GM23338 (cell line): ENCODE measurements at regions not wholly inside any gene's neighbourhood (a gene's known extent, or its start where the extent isn't known, plus 50 kb on each side); places are given as distances from the start of the nearest gene placed in this dataset.

Source experiments
- ATAC-seq: fragments of 200-7000 bp; cut with Tn5 transposase; 3 replicates; pipeline ENCODE4 v1.9.1; 2020
- DNase-seq: peaks from one replicate; pipeline ENCODE4 v3.0.0-alpha.2; 2015; ENCODE audit warnings: low spot score
- H2AFZ ChIP-seq: fragments of 200-600 bp; sonication (generic); 2 replicates; pipeline ENCODE4 v1.8.0; 2016; ENCODE audit warnings: antibody characterized with exemption, mild to moderate bottlenecking, moderate library complexity
- H3F3A ChIP-seq: fragments of 200-600 bp; sonication (generic); replicated peaks from 2 replicates; pipeline ENCODE4 v1.8.0; 2017; ENCODE audit warnings: antibody characterized with exemption, mixed run types, low read depth
- H3K27ac ChIP-seq: fragments of 200-600 bp; sonication (generic); 2 replicates; pipeline ENCODE4 v1.6.1; 2016; ENCODE audit warnings: low read depth
- H3K27me3 ChIP-seq: fragments of 200-600 bp; sonication (generic); 2 replicates; pipeline ENCODE4 v1.8.0; 2016; ENCODE audit warnings: mild to moderate bottlenecking, mixed run types, moderate library complexity; ENCODE audit not compliant: insufficient read depth
- H3K36me3 ChIP-seq: fragments of 200-600 bp; sonication (generic); 2 replicates; pipeline ENCODE4 v1.8.0; 2016; ENCODE audit warnings: mild to moderate bottlenecking; ENCODE audit not compliant: insufficient read depth
- H3K4me1 ChIP-seq: fragments of 200-600 bp; sonication (generic); 2 replicates; pipeline ENCODE4 v1.8.0; 2016; ENCODE audit warnings: mild to moderate bottlenecking, moderate library complexity; ENCODE audit not compliant: insufficient read depth
- H3K4me2 ChIP-seq: fragments of 200-600 bp; sonication (generic); 2 replicates; pipeline ENCODE4 v1.7.1; 2017; ENCODE audit warnings: mixed run types
- H3K4me3 ChIP-seq: fragments of 200-600 bp; sonication (generic); 2 replicates; pipeline ENCODE4 v1.6.1; 2016; ENCODE audit warnings: mixed run types
- H3K79me2 ChIP-seq: fragments of 200-600 bp; sonication (generic); replicated peaks from 2 replicates; pipeline ENCODE4 v1.8.0; 2017; ENCODE audit warnings: mild to moderate bottlenecking; ENCODE audit not compliant: insufficient read depth
- H3K9me2 ChIP-seq: fragments of 200-600 bp; sonication (generic); 2 replicates; pipeline ENCODE4 v1.8.0; 2017; ENCODE audit not compliant: insufficient read depth
- H4K20me1 ChIP-seq: fragments of 200-600 bp; sonication (generic); replicated peaks from 2 replicates; pipeline ENCODE4 v1.8.0; 2017; ENCODE audit warnings: mild to moderate bottlenecking; ENCODE audit not compliant: insufficient read depth
- H3K27ac Mint-ChIP-seq: 2 replicates; pipeline ENCODE4 v1.8.0; 2020; ENCODE audit warnings: inconsistent platforms, mild to moderate bottlenecking, moderate library complexity, mixed read lengths
- H3K27me3 Mint-ChIP-seq: 3 replicates; pipeline ENCODE4 v1.8.0; 2022; ENCODE audit warnings: low read depth, mild to moderate bottlenecking, moderate library complexity, mixed read lengths, inconsistent platforms; ENCODE audit not compliant: insufficient read depth, poor library complexity
- H3K36me3 Mint-ChIP-seq: 3 replicates; pipeline ENCODE4 v1.8.0; 2021; ENCODE audit warnings: low read depth, mild to moderate bottlenecking, inconsistent platforms, moderate library complexity, mixed read lengths
- H3K4me1 Mint-ChIP-seq: 3 replicates; pipeline ENCODE4 v1.8.0; 2020; ENCODE audit warnings: mild to moderate bottlenecking, inconsistent platforms, mixed read lengths
- H3K4me3 Mint-ChIP-seq: 3 replicates; pipeline ENCODE4 v1.8.0; 2021; ENCODE audit warnings: moderate library complexity, mild to moderate bottlenecking, inconsistent platforms, mixed read lengths
- H3K9me3 Mint-ChIP-seq: 3 replicates; pipeline ENCODE4 v1.8.0; 2020; ENCODE audit warnings: moderate library complexity, mild to moderate bottlenecking, inconsistent platforms, mixed read lengths
- CREB1 ChIP-seq: fragments of 250-450 bp; sonication (Bioruptor Pico); IDR thresholded peaks from 2 replicates; pipeline ENCODE4 v1.5.0; 2020; ENCODE audit warnings: low read depth, mild to moderate bottlenecking, moderate library complexity
- CTCF ChIP-seq, 2 experiments: fragments of 200-600 bp in 1 of 2; sonication (generic) in 1 of 2; conservative IDR thresholded peaks; 2 replicates each; pipeline versions ENCODE4 v1.5.1 to v1.6.1; 2016 to 2017; ENCODE audit warnings: antibody characterized with exemption in 2 of 2, low read depth in 2 of 2, mild to moderate bottlenecking in 2 of 2, moderate library complexity in 1 of 2
- ETS1 ChIP-seq: IDR thresholded peaks from 2 replicates; pipeline ENCODE4 v1.6.1; 2016; ENCODE audit warnings: antibody characterized with exemption
- EZH2 ChIP-seq: fragments of 200-600 bp; sonication (generic); IDR thresholded peaks from one replicate; pipeline ENCODE4 v1.8.0; 2017; ENCODE audit warnings: antibody characterized with exemption, mild to moderate bottlenecking, low read depth; ENCODE audit not compliant: unreplicated experiment
- EZH2phosphoT487 ChIP-seq: fragments of 200-600 bp; sonication (generic); IDR thresholded peaks from one replicate; pipeline ENCODE4 v1.8.1; 2018; ENCODE audit warnings: antibody characterized with exemption; ENCODE audit not compliant: unreplicated experiment
- JUNB ChIP-seq: IDR thresholded peaks from one replicate; pipeline ENCODE4 v1.6.1; 2016; ENCODE audit warnings: antibody characterized with exemption; ENCODE audit not compliant: unreplicated experiment
- NANOG ChIP-seq: IDR thresholded peaks from 2 replicates; pipeline ENCODE4 v1.6.1; 2016; ENCODE audit warnings: antibody characterized with exemption, borderline replicate concordance
- POLR2AphosphoS5 ChIP-seq: IDR thresholded peaks from 2 replicates; pipeline ENCODE4 v1.6.1; 2016; ENCODE audit warnings: antibody characterized with exemption, low read depth
- REST ChIP-seq: IDR thresholded peaks from one replicate; pipeline ENCODE4 v1.6.1; 2018; ENCODE audit warnings: antibody characterized with exemption; ENCODE audit not compliant: unreplicated experiment
- STAT1 ChIP-seq: IDR thresholded peaks from one replicate; pipeline ENCODE4 v1.6.1; 2016; ENCODE audit warnings: antibody characterized with exemption; ENCODE audit not compliant: unreplicated experiment
- ZNF114 ChIP-seq: fragments of 250-450 bp; sonication (Bioruptor Pico); IDR thresholded peaks from 2 replicates; pipeline ENCODE4 v1.5.0; 2020; ENCODE audit warnings: mild to moderate bottlenecking, moderate library complexity
- ZNF331 ChIP-seq: fragments of 250-450 bp; sonication (Bioruptor Pico); IDR thresholded peaks from 2 replicates; pipeline ENCODE4 v1.5.0; 2020; ENCODE audit warnings: low read depth, mild to moderate bottlenecking, moderate library complexity
- ZNF462 ChIP-seq: fragments of 250-450 bp; sonication (Bioruptor Pico); IDR thresholded peaks from 2 replicates; pipeline ENCODE4 v1.5.0; 2020; ENCODE audit warnings: mild to moderate bottlenecking, moderate library complexity

GRCh38 chr6:140653506-140653905, 1279.1 kb upstream of the CITED2 start:
- no peaks in the 10 kb centered on the region for H3K9me2 ChIP-seq
- TF ChIP-seq EZH2 (no peak), CREB1 (no peak), ZNF331 (CRISPR knock-in tag) (no peak), STAT1 (no peak), REST (no peak), ZNF462 (CRISPR knock-in tag) (no peak), NANOG (no peak), CTCF (conservative IDR thresholded peaks at IDR 0.05; ENCODE audit: low read depth in 2 of 2) (no peak), ETS1 (no peak), POLR2AphosphoS5 (no peak), ZNF114 (CRISPR knock-in tag) (no peak), JUNB (no peak), EZH2phosphoT487 (no peak)
- no peak overlapping the region for H3K4me3 Mint-ChIP-seq

More at GRCh38 chr6:140653506-140653905, 1279.1 kb upstream of the CITED2 start:
- Mint-ChIP-seq H3K9me3 (peaks cover 7% of the 10 kb centered on the region; the same call in 2 of the 3 replicates), H3K27me3 (no peaks in the 10 kb centered on the region), H3K4me1 (no peaks in the 10 kb centered on the region), H3K36me3 (peaks cover 8% of the 10 kb centered on the region; the same call in 2 of the 3 replicates), H3K27ac (no peak overlapping the region)
- H3K27me3 ChIP-seq: no peaks in the 10 kb centered on the region
- no peak overlapping the region for H2AFZ ChIP-seq
- no peaks in the 10 kb centered on the region for H3F3A ChIP-seq
- no peaks in the 10 kb centered on the region for H3K36me3 ChIP-seq
- DNase-seq: no peak
- H3K4me2 ChIP-seq: no peak overlapping the region
- H3K79me2 ChIP-seq: no peaks in the 10 kb centered on the region
- no peak overlapping the region for H3K27ac ChIP-seq
- H3K4me1 ChIP-seq: no peaks in the 10 kb centered on the region
- no peak overlapping the region for H3K4me3 ChIP-seq
- no peaks in the 10 kb centered on the region for H4K20me1 ChIP-seq
- no peak for ATAC-seq
